ENCODE measurements at regions not wholly inside any gene's neighbourhood (a gene's known extent, or its start where the extent isn't known, plus 50 kb on each side); places are given as distances from the start of the nearest gene placed in this dataset.

- Histone ChIP-seq H3K4me3 (no peak overlapping the region), H3K27me3 (no peaks in the 10 kb centered on the region), H3K27ac (no peak overlapping the region), H3K36me3 (no peaks in the 10 kb centered on the region), H3K9me3 (no peaks in the 10 kb centered on the region), H3K4me1 (no peaks in the 10 kb centered on the region)
- TF ChIP-seq CTCF (IDR thresholded peaks at IDR 0.05): no peak
- TF ChIP-seq POLR2A (IDR thresholded peaks at IDR 0.05): no peak
- no peak for DNase-seq
- intact Hi-C loops (cut with DNase I; ENCODE audit: low total_unique reads): no loop called here
Observed at GRCh38 chr3:102750322-102750721, 315.5 kb downstream of the ZPLD1 start.

- no peaks in the 10 kb centered on the region for H3K36me3 ChIP-seq
- no peak for TF ChIP-seq POLR2A (IDR thresholded peaks at IDR 0.05)
- TF ChIP-seq CTCF (IDR thresholded peaks at IDR 0.05): no peak
- intact Hi-C loops (cut with DNase I; ENCODE audit: low total_unique reads): no loop called here
- H3K9me3 ChIP-seq: no peaks in the 10 kb centered on the region
- H3K27ac ChIP-seq: no peak overlapping the region
- no peak for DNase-seq
- no peak overlapping the region for H3K4me3 ChIP-seq
- H3K4me1 ChIP-seq: no peaks in the 10 kb centered on the region
- H3K27me3 ChIP-seq: no peaks in the 10 kb centered on the region
Observed at GRCh38 chr3:102753901-102754300, 319.1 kb downstream of the ZPLD1 start.

GRCh38 chr3:102756706-102757105 lies 321.9 kb downstream of the ZPLD1 start:
- Histone ChIP-seq H3K4me3 (no peak overlapping the region), H3K27me3 (no peaks in the 10 kb centered on the region), H3K27ac (no peak overlapping the region), H3K4me1 (no peaks in the 10 kb centered on the region), H3K36me3 (no peaks in the 10 kb centered on the region), H3K9me3 (no peaks in the 10 kb centered on the region)
- intact Hi-C loops (cut with DNase I; ENCODE audit: low total_unique reads): no loop called here
- DNase-seq: no peak
- no peak for TF ChIP-seq POLR2A (IDR thresholded peaks at IDR 0.05)
- no peak for TF ChIP-seq CTCF (IDR thresholded peaks at IDR 0.05)

GRCh38 chr3:102757950-102758349 lies 323.1 kb downstream of the ZPLD1 start:
- no peak overlapping the region for H3K4me3 ChIP-seq
- no peak for DNase-seq
- TF ChIP-seq CTCF (IDR thresholded peaks at IDR 0.05) (no peak), POLR2A (IDR thresholded peaks at IDR 0.05) (no peak)
- H3K36me3 ChIP-seq: no peaks in the 10 kb centered on the region
- intact Hi-C loops (cut with DNase I; ENCODE audit: low total_unique reads): no loop called here
- no peaks in the 10 kb centered on the region for H3K9me3 ChIP-seq
- H3K27ac ChIP-seq: no peak overlapping the region
- H3K27me3 ChIP-seq: no peaks in the 10 kb centered on the region
- H3K4me1 ChIP-seq: no peaks in the 10 kb centered on the region

- Histone ChIP-seq H3K36me3 (no peaks in the 10 kb centered on the region), H3K4me1 (no peaks in the 10 kb centered on the region), H3K27me3 (no peaks in the 10 kb centered on the region), H3K9me3 (no peaks in the 10 kb centered on the region), H3K4me3 (no peak overlapping the region), H3K27ac (no peak overlapping the region)
- TF ChIP-seq CTCF (IDR thresholded peaks at IDR 0.05) (no peak), POLR2A (IDR thresholded peaks at IDR 0.05) (no peak)
- intact Hi-C loops (cut with DNase I; ENCODE audit: low total_unique reads): no loop called here
- no peak for DNase-seq
Observed at GRCh38 chr3:102761766-102762165, 327.0 kb downstream of the ZPLD1 start.
